ENCODE measurements at regions not wholly inside any gene's neighbourhood (a gene's known extent, or its start where the extent isn't known, plus 50 kb on each side); places are given as distances from the start of the nearest gene placed in this dataset.
A peak's percentile ranks its signal among the peaks of the same experiment; 100 is the strongest.

DNA sequence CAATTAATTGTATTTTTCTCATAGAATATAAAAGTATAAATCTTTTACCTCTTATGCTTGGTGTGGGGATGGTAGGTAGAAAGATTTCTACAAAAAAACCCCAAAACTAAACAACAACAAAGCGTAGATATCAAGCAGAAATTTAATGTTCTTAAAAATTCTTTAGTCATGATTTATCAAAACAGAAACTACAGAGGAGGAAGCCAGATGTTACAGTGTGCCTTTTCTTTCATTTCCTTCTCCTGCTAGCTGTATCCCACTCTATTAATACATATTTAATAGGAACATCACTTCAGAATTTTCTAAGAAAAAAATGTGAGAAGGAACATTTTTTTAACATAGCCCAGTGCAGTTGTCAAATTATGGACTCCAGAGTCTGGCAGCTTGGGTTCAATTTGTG, 420.6 kb downstream of the TUSC7 start:
- H3K4me3 ChIP-seq (ENCODE audit: low read depth, low read length) = no peak overlapping the region
- peak; percentile 4 for DNase-seq (ENCODE audit: low read depth, low spot score)
- in situ Hi-C loops (cut with HindIII; ENCODE audit: low sequenced_read_pairs) = no loop called here
- TF ChIP-seq, protein P1, sequence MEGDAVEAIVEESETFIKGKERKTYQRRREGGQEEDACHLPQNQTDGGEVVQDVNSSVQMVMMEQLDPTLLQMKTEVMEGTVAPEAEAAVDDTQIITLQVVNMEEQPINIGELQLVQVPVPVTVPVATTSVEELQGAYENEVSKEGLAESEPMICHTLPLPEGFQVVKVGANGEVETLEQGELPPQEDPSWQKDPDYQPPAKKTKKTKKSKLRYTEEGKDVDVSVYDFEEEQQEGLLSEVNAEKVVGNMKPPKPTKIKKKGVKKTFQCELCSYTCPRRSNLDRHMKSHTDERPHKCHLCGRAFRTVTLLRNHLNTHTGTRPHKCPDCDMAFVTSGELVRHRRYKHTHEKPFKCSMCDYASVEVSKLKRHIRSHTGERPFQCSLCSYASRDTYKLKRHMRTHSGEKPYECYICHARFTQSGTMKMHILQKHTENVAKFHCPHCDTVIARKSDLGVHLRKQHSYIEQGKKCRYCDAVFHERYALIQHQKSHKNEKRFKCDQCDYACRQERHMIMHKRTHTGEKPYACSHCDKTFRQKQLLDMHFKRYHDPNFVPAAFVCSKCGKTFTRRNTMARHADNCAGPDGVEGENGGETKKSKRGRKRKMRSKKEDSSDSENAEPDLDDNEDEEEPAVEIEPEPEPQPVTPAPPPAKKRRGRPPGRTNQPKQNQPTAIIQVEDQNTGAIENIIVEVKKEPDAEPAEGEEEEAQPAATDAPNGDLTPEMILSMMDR (IDR thresholded peaks at IDR 0.05; ENCODE audit: low read depth, low read length) = no peak

DNA sequence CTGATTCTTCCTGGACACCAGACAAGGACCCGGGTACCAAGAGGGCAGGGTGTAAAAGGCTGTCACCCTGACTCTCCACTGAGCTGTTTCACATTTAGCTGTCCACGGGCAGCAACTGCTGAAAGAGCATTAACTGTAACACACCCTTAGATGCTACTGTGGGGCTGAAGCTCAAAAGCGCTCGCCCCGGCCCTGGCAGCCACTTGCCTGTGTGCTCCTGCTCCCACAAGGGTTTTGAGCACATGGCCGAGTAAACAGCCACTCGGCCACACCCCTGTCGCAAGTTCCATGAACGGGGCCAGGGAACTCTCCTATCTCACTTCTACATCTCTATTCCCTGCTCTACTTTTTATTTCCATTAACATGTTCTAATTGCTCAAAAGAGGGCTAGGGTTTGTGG, 421.7 kb downstream of the TUSC7 start:
- TF ChIP-seq, protein P1 (IDR thresholded peaks at IDR 0.05; ENCODE audit: low read depth, low read length) = no peak
- no peak overlapping the region for H3K4me3 ChIP-seq (ENCODE audit: low read depth, low read length)
- in situ Hi-C loops (cut with HindIII; ENCODE audit: low sequenced_read_pairs) = no loop called here
- DNase-seq (ENCODE audit: low read depth, low spot score) = no peak

DNA sequence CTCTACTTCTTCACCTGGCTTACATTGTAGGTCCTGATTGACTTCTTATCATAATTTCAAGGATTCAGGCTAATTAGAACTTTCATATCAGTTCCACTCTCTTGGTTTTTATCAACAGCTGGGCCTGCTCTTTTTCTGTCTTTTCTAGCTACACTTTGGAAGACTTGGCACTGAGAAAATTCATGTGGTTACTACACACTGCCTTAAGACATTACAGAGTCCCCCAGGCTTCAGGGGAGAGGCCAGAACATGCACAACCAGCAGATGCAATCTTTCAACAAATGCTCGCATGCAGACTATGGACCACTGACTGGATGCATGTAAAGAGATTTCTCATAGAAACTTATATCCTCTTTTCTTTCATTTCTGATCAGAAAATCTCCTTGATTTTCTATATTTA, 423.5 kb downstream of the TUSC7 start:
- in situ Hi-C loops (cut with HindIII; ENCODE audit: low sequenced_read_pairs) = no loop called here
- TF ChIP-seq, protein P1 (IDR thresholded peaks at IDR 0.05; ENCODE audit: low read depth, low read length) = no peak
- no peak for DNase-seq (ENCODE audit: low read depth, low spot score)
- H3K4me3 ChIP-seq (ENCODE audit: low read depth, low read length) = no peak overlapping the region

DNA sequence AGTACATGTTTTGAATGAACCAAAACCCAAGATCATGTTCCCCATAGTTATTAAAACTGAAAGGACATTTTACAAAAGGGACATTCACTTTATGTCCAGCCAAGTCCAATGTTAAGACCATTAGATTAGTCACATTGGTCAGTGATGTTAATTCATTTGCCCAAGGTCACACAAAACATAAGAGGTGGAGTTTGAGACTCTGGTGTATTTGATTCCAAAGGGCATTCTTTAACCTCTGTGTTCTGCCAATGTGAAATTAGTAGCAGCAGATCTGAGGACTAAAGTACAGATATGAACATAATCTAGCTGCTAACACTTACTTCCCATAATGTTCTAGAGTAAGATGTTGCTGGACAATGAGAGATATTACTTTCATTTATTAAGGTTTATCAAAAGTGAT, 425.6 kb downstream of the TUSC7 start:
- no peak overlapping the region for H3K4me3 ChIP-seq (ENCODE audit: low read depth, low read length)
- in situ Hi-C loops (cut with HindIII; ENCODE audit: low sequenced_read_pairs) = no loop called here
- DNase-seq (ENCODE audit: low read depth, low spot score) = no peak
- TF ChIP-seq, protein P1 (IDR thresholded peaks at IDR 0.05; ENCODE audit: low read depth, low read length) = no peak

DNA sequence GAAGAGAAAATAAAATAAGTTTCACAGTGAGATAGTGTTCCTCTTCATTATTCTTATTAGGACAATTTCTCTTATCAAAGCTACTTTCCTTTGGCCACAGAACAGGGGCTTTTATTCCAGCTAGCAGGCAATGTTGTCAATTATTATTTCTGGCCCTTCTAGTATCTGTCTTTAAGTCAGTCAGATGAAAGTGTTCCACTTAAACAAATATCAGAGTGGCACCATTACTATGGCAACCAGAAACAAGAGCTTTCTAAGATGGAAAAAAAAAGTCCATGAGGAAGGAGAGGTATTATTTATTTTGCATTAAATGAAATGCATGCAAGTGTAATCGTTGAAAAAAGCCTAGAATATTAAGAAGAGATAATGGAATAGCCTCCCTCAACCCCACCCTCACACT, 426.4 kb downstream of the TUSC7 start:
- no peak for DNase-seq (ENCODE audit: low read depth, low spot score)
- no peak overlapping the region for H3K4me3 ChIP-seq (ENCODE audit: low read depth, low read length)
- TF ChIP-seq, protein P1 (IDR thresholded peaks at IDR 0.05; ENCODE audit: low read depth, low read length) = no peak
- in situ Hi-C loops (cut with HindIII; ENCODE audit: low sequenced_read_pairs) = no loop called here

DNA sequence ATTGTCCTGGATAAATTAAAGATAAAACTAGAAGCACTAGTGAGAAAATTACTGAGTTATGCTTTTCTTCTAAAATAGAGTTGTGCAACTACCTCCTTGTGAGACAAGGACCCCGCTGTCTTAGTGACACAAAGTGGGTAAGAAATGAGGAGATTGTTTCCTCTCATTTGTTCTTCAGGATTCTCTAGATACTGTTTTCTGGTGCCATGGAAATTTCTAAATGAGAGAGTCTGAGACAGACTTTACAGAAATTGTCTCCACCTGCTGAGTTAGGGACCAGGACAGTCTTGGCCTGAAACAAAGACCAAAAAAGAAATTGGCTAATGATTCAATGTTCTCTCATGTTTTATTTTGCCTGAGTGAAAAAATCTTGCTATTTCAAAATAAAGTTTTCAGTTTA, 427.5 kb downstream of the TUSC7 start:
- in situ Hi-C loops (cut with HindIII; ENCODE audit: low sequenced_read_pairs) = no loop called here
- TF ChIP-seq, protein P1 (IDR thresholded peaks at IDR 0.05; ENCODE audit: low read depth, low read length) = no peak

DNA sequence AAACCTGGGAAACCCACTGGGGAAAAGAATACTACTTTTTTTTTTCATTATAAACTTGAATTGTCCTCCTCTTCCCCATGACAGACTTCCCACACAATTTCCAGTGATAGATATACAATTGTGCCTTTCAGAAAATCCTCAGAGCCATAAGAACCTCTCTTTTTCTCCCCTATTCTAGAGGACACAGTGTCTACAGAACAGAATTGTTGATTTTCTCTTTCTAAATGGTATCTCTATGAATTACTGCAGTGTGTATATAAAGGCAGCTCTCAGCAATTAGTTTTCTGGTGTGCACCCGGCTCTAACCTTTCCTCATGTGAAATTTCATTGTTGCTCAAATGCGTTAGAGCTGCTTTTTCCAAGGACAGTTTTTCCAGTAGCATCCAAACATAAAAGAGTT, 430.1 kb downstream of the TUSC7 start:
- TF ChIP-seq, protein P1 (IDR thresholded peaks at IDR 0.05; ENCODE audit: low read depth, low read length) = no peak

More for the DNA sequence above, 427.5 kb downstream of the TUSC7 start:
- no peak overlapping the region for H3K4me3 ChIP-seq (ENCODE audit: low read depth, low read length)
- no peak for DNase-seq (ENCODE audit: low read depth, low spot score)

More for the DNA sequence above, 430.1 kb downstream of the TUSC7 start:
- H3K4me3 ChIP-seq (ENCODE audit: low read depth, low read length) = no peak overlapping the region
- in situ Hi-C loops (cut with HindIII; ENCODE audit: low sequenced_read_pairs) = no loop called here
- DNase-seq (ENCODE audit: low read depth, low spot score) = no peak

Measured in astrocyte of the spinal cord (primary cell).